HG03558 (cell line): ENCODE measurements at regions not wholly inside any gene's neighbourhood (a gene's known extent, or its start where the extent isn't known, plus 50 kb on each side); places are given as distances from the start of the nearest gene placed in this dataset.
"Not testable (repeated sequence)": the region's sequence is repeated elsewhere in the genome, so short reads cannot be mapped to it uniquely, and the experiment has no call there.

Experiments used
- ATAC-seq: cut with Tn5 transposase; IDR thresholded peaks from one replicate; pipeline ENCODE4 v1.9.1; 2021; ENCODE audit warnings: moderate number of reproducible peaks; ENCODE audit not compliant: unreplicated experiment; ENCODE audit errors: extremely low read depth

- no peak for ATAC-seq
These were observed 121.1 kb downstream of the PDCD6IP start for GRCh38 chr3:33919312-33920120.

- no peak for ATAC-seq
These were observed 122.1 kb downstream of the PDCD6IP start for GRCh38 chr3:33920511-33920910.

- no peak for ATAC-seq
These were observed 123.2 kb downstream of the PDCD6IP start for GRCh38 chr3:33921608-33922007.

GRCh38 chr3:33926998-33927605 lies 128.7 kb downstream of the PDCD6IP start:
- no peak for ATAC-seq

GRCh38 chr3:33929813-33930212 lies 131.4 kb downstream of the PDCD6IP start:
- ATAC-seq = no peak

GRCh38 chr3:33931512-33931911 lies 133.1 kb downstream of the PDCD6IP start:
- no peak for ATAC-seq

GRCh38 chr3:33932010-33932764 lies 133.8 kb downstream of the PDCD6IP start:
- no peak for ATAC-seq

GRCh38 chr3:33936171-33936920 lies 137.9 kb downstream of the PDCD6IP start:
- no peak for ATAC-seq

GRCh38 chr3:33936921-33937525 lies 138.6 kb downstream of the PDCD6IP start:
- no peak for ATAC-seq

GRCh38 chr3:33937628-33938027 lies 139.2 kb downstream of the PDCD6IP start:
- no peak for ATAC-seq

- ATAC-seq = no peak
These were observed 141.7 kb downstream of the PDCD6IP start for GRCh38 chr3:33940149-33940548.

GRCh38 chr3:33940736-33941135 lies 142.3 kb downstream of the PDCD6IP start:
- no peak for ATAC-seq

- ATAC-seq = no peak
These were observed 143.4 kb downstream of the PDCD6IP start for GRCh38 chr3:33941804-33942203.

GRCh38 chr3:33942483-33943150 lies 144.2 kb downstream of the PDCD6IP start:
- ATAC-seq = no peak

GRCh38 chr3:33943277-33943676 lies 144.8 kb downstream of the PDCD6IP start:
- ATAC-seq = no peak

- not testable (repeated sequence) for ATAC-seq
These were observed 148.2 kb downstream of the PDCD6IP start for GRCh38 chr3:33946612-33947011.

- no peak for ATAC-seq
These were observed 149.1 kb downstream of the PDCD6IP start for GRCh38 chr3:33947272-33948195.

GRCh38 chr3:33949074-33949473 lies 150.6 kb downstream of the PDCD6IP start:
- ATAC-seq = no peak
